WERI-Rb-1 (cell line): ENCODE measurements at regions not wholly inside any gene's neighbourhood (a gene's known extent, or its start where the extent isn't known, plus 50 kb on each side); places are given as distances from the start of the nearest gene placed in this dataset.

Source experiments
- DNase-seq: peaks from one replicate; pipeline ENCODE4 v3.0.0-alpha.2; 2020
- H3K27ac ChIP-seq: fragments of 250-450 bp; sonication (Bioruptor Pico); 2 replicates; pipeline ENCODE4 v1.5.1; 2020; ENCODE audit warnings: mild to moderate bottlenecking, moderate library complexity
- H3K27me3 ChIP-seq: fragments of 250-450 bp; sonication (Bioruptor Pico); 2 replicates; pipeline ENCODE4 v1.5.1; 2021; ENCODE audit warnings: mild to moderate bottlenecking, low read depth, moderate library complexity; ENCODE audit not compliant: insufficient read depth, severe bottlenecking
- H3K36me3 ChIP-seq: fragments of 250-450 bp; sonication (Bioruptor Pico); 2 replicates; pipeline ENCODE4 v1.5.1; 2020; ENCODE audit warnings: mild to moderate bottlenecking, moderate library complexity
- H3K4me3 ChIP-seq: 2 replicates; pipeline ENCODE4 v1.5.1; 2011; ENCODE audit warnings: low read depth, mild to moderate bottlenecking, control low read depth, low read length
- H3K9me3 ChIP-seq: fragments of 250-450 bp; sonication (Bioruptor Pico); 2 replicates; pipeline ENCODE4 v1.5.1; 2021; ENCODE audit warnings: mild to moderate bottlenecking, moderate library complexity; ENCODE audit not compliant: severe bottlenecking
- TF ChIP-seq, protein P1 (sequence below): IDR thresholded peaks from 2 replicates; pipeline ENCODE4 v1.5.1; 2011; ENCODE audit warnings: low read depth, mild to moderate bottlenecking, control low read depth, inconsistent platforms, low read length

DNA sequence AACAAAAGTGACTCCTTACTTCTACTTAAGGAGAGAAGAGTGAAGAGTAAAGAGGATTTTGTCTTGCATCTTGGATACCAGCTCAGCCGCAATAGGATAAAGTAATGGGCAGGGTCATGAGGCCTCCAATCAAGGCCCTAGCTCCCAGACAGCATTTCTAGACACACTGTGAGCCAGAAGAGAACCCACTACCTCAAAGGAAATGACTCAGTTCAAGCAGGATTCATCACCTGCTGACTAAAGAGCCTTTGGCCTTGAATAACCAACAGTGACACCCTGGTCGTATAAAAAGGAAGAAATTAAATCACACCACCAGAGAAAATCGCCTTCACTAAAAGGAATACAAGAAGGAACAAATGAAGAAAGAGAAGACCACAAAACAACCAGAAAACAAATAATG is 416.1 kb downstream of the PCDH18 start:
- H3K4me3 ChIP-seq = no peak overlapping the region
- H3K27ac ChIP-seq = no peak overlapping the region
- H3K9me3 ChIP-seq = no peaks in the 10 kb centered on the region
- TF ChIP-seq, protein P1, sequence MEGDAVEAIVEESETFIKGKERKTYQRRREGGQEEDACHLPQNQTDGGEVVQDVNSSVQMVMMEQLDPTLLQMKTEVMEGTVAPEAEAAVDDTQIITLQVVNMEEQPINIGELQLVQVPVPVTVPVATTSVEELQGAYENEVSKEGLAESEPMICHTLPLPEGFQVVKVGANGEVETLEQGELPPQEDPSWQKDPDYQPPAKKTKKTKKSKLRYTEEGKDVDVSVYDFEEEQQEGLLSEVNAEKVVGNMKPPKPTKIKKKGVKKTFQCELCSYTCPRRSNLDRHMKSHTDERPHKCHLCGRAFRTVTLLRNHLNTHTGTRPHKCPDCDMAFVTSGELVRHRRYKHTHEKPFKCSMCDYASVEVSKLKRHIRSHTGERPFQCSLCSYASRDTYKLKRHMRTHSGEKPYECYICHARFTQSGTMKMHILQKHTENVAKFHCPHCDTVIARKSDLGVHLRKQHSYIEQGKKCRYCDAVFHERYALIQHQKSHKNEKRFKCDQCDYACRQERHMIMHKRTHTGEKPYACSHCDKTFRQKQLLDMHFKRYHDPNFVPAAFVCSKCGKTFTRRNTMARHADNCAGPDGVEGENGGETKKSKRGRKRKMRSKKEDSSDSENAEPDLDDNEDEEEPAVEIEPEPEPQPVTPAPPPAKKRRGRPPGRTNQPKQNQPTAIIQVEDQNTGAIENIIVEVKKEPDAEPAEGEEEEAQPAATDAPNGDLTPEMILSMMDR = no peak
- no peaks in the 10 kb centered on the region for H3K27me3 ChIP-seq
- H3K36me3 ChIP-seq = no peaks in the 10 kb centered on the region
- DNase-seq = no peak

DNA sequence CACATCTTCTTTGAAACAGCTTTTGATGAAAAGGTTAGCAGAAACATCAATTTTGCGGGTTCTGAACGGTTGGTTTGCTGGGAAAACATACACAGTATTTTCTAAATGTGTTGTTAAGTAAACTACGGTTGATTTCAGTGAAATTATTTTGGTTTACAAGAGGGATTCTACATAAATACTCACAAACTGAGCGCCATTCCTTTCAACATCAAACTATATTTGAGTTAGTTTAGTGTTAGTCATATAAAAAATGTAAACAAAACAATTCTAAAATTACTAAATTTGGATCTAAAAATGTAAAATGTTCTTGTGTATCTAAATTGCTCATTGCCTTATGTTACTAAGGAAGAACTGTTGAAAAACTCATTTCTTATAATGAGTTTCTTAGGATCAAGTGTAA is 425.6 kb downstream of the PCDH18 start:
- Histone ChIP-seq H3K27me3 (no peaks in the 10 kb centered on the region), H3K36me3 (no peaks in the 10 kb centered on the region), H3K27ac (no peak overlapping the region), H3K4me3 (no peak overlapping the region), H3K9me3 (no peaks in the 10 kb centered on the region)
- TF ChIP-seq, protein P1 = no peak
- no peak for DNase-seq

DNA sequence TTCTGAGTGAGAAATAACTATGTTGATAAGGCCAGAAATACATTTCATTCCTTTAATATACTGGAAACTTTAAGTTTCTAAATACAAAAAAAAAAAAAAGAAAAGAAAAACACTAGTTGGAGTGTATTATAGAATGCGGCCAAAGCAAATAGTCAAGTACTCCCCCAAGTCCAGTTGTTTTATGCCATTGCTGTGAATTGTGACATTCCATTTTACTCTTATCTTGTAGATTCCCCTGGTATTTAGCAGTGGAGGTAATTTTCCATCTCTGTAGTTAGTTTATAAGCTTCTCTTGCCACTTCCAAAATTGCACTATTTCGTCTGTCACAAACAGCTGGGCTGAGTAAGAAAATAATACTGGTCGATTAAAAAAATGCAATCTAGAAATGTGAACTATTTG is 426.0 kb downstream of the PCDH18 start:
- no peak overlapping the region for H3K4me3 ChIP-seq
- no peak for DNase-seq
- no peaks in the 10 kb centered on the region for H3K9me3 ChIP-seq
- H3K27ac ChIP-seq = no peak overlapping the region
- H3K36me3 ChIP-seq = no peaks in the 10 kb centered on the region
- H3K27me3 ChIP-seq = no peaks in the 10 kb centered on the region
- TF ChIP-seq, protein P1 = no peak

DNA sequence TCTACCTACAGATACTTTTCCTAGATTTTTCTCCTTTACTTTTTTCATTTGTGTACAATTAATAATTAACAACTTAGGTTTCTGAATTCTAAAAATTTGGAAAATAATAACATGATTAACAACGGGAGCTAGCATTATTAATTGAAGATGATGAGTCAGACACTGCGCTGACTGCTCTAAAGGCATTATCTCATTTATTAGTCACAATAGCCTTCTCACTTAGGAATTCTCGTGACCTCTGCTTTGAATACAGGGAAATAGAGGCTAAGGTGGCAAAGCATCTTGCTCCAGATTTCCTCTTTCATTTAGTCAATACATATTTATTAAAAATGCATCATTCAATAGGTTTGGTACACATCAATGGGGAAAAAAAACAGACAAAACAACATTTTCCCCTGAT is 441.3 kb downstream of the PCDH18 start:
- Histone ChIP-seq H3K9me3 (no peaks in the 10 kb centered on the region), H3K4me3 (no peak overlapping the region), H3K27me3 (no peaks in the 10 kb centered on the region), H3K36me3 (no peaks in the 10 kb centered on the region), H3K27ac (no peak overlapping the region)
- DNase-seq = no peak
- TF ChIP-seq, protein P1 = no peak

DNA sequence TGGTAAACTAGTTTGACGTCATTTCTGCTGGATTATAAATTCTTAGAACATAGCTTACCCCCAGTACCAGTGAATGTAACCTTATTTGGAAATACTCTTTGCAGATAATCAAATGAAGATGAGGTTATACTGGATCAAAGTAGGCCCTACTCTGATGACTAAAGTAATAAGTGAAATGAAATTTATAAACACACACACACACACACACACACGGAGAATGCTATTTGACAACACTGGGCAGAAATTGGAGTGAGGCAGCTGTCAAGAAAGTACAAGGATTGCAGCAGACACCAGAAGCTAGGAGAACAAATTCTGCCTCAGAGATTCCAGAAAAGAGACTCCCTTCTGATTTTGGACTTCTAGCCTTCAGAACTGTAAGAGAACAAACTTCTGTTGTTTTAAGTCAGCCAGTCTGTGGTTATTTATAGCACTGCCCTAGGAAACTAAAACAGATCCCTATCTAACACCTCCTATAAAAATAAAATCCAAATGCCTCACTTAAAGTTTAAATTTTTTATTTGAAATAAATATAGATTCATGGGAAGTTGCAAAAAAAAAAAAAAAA is 448.6 kb downstream of the PCDH18 start:
- Histone ChIP-seq H3K4me3 (no peak overlapping the region), H3K27ac (no peak overlapping the region), H3K9me3 (no peaks in the 10 kb centered on the region), H3K36me3 (no peaks in the 10 kb centered on the region), H3K27me3 (no peaks in the 10 kb centered on the region)
- no peak for DNase-seq
- TF ChIP-seq, protein P1 = no peak

DNA sequence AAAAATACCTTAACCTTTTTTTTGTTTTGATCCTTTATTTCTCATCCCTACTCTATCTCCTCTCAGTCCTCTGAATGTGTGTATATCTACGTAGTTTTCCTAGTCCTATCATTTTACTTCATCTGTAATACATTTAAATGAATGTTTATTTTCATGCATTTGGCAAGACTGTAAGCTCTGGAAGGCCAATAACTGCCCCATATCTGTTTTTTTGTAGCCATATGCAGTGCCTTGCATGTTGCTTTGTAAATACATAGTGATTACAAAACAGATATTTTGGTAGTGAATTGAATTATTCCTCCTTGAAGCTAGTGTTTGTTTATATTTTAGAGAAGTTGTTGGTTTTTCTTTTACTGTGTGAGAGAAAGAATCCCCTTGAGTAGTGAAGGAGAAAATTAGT is 450.2 kb downstream of the PCDH18 start:
- no peaks in the 10 kb centered on the region for H3K27me3 ChIP-seq
- TF ChIP-seq, protein P1 = no peak
- H3K9me3 ChIP-seq = no peaks in the 10 kb centered on the region
- H3K4me3 ChIP-seq = no peak overlapping the region
- no peaks in the 10 kb centered on the region for H3K36me3 ChIP-seq
- no peak overlapping the region for H3K27ac ChIP-seq
- DNase-seq = no peak
